ENCODE measurements at regions not wholly inside any gene's neighbourhood (a gene's known extent, or its start where the extent isn't known, plus 50 kb on each side); places are given as distances from the start of the nearest gene placed in this dataset.
"Not testable (repeated sequence)": the region's sequence is repeated elsewhere in the genome, so short reads cannot be mapped to it uniquely, and the experiment has no call there.

DNA sequence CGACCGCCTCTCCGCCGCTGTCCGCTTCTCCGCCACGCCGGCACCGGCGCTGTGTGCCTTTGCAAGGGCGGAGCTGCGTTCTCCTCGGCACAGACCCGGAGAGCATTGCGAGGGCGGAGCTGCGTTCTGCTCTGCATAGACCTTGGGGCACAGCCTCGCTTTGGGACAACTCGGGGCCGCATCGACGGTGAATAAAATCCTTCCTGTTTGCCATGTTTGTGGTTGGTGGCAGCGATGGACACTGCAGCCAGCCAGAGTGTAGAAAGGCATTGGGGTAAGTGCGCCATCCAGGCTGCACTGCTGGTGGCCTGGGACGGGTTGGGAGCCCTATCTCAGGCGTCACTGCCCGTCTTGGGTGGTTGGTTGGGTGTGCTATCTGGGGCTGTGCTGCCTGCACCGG lies 1899.5 kb downstream of the FOXD4L5 start:
- TF ChIP-seq, protein P1, sequence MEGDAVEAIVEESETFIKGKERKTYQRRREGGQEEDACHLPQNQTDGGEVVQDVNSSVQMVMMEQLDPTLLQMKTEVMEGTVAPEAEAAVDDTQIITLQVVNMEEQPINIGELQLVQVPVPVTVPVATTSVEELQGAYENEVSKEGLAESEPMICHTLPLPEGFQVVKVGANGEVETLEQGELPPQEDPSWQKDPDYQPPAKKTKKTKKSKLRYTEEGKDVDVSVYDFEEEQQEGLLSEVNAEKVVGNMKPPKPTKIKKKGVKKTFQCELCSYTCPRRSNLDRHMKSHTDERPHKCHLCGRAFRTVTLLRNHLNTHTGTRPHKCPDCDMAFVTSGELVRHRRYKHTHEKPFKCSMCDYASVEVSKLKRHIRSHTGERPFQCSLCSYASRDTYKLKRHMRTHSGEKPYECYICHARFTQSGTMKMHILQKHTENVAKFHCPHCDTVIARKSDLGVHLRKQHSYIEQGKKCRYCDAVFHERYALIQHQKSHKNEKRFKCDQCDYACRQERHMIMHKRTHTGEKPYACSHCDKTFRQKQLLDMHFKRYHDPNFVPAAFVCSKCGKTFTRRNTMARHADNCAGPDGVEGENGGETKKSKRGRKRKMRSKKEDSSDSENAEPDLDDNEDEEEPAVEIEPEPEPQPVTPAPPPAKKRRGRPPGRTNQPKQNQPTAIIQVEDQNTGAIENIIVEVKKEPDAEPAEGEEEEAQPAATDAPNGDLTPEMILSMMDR (conservative IDR thresholded peaks at IDR 0.05 in 1 of 2, IDR thresholded peaks at IDR 0.05 in 1 of 2; ENCODE audit: extremely low read depth in 1 of 2, insufficient read depth in 1 of 2, low read depth in 1 of 2, low read length in 2 of 2), result not testable (repeated sequence)
- not testable (repeated sequence) for TF ChIP-seq EZH2 (IDR thresholded peaks at IDR 0.05; ENCODE audit: borderline replicate concordance, low read length)
